ENCODE measurements at regions not wholly inside any gene's neighbourhood (a gene's known extent, or its start where the extent isn't known, plus 50 kb on each side); places are given as distances from the start of the nearest gene placed in this dataset.

GRCh38 chr12:84043355-84043754 lies 869.2 kb downstream of the SLC6A15 start:
- intact Hi-C loops (cut with micrococcal nuclease), result no loop called here
- ChIA-PET CTCF (no interaction called here), POLR2A (no interaction called here)
- no peak for DNase-seq
- H3K4me3 Mint-ChIP-seq, result no peak overlapping the region
- TF ChIP-seq CTCF (IDR thresholded peaks at IDR 0.05), result no peak
- no peaks in the 10 kb centered on the region for H3K27me3 Mint-ChIP-seq
- H3K36me3 Mint-ChIP-seq (ENCODE audit: low read depth), result no peaks in the 10 kb centered on the region
- no peak overlapping the region for H3K27ac Mint-ChIP-seq
- H3K4me1 Mint-ChIP-seq, result no peaks in the 10 kb centered on the region
- no peak for ATAC-seq (ENCODE audit: low read depth)
- peaks cover 9% of the 10 kb centered on the region for H3K9me3 Mint-ChIP-seq

- no peak overlapping the region for H3K4me3 Mint-ChIP-seq
- no peaks in the 10 kb centered on the region for H3K36me3 Mint-ChIP-seq (ENCODE audit: low read depth)
- no peak for TF ChIP-seq CTCF (IDR thresholded peaks at IDR 0.05)
- intact Hi-C loops (cut with micrococcal nuclease), result no loop called here
- H3K4me1 Mint-ChIP-seq, result no peaks in the 10 kb centered on the region
- H3K27me3 Mint-ChIP-seq, result no peaks in the 10 kb centered on the region
- no peak overlapping the region for H3K27ac Mint-ChIP-seq
- DNase-seq, result no peak
- ChIA-PET CTCF (no interaction called here), POLR2A (no interaction called here)
- no peak for ATAC-seq (ENCODE audit: low read depth)
- peaks cover 6% of the 10 kb centered on the region for H3K9me3 Mint-ChIP-seq
Measured at GRCh38 chr12:84038242-84038641, 874.4 kb downstream of the SLC6A15 start.

- Mint-ChIP-seq H3K4me3 (no peak overlapping the region), H3K9me3 (peaks cover 8% of the 10 kb centered on the region), H3K27me3 (no peaks in the 10 kb centered on the region), H3K36me3 (ENCODE audit: low read depth) (no peaks in the 10 kb centered on the region), H3K4me1 (no peaks in the 10 kb centered on the region), H3K27ac (no peak overlapping the region)
- DNase-seq, result no peak
- CTCF ChIA-PET, result no interaction called here
- POLR2A ChIA-PET, result no interaction called here
- ATAC-seq (ENCODE audit: low read depth), result no peak
- intact Hi-C loops (cut with micrococcal nuclease), result no loop called here
- no peak for TF ChIP-seq CTCF (IDR thresholded peaks at IDR 0.05)
Measured at GRCh38 chr12:84036912-84037311, 875.7 kb downstream of the SLC6A15 start.

GRCh38 chr12:84035766-84036165 lies 876.8 kb downstream of the SLC6A15 start:
- intact Hi-C loops (cut with micrococcal nuclease), result no loop called here

GRCh38 chr12:84034871-84035270 lies 877.7 kb downstream of the SLC6A15 start:
- CTCF ChIA-PET, result no interaction called here
- Mint-ChIP-seq H3K4me1 (no peaks in the 10 kb centered on the region), H3K36me3 (ENCODE audit: low read depth) (no peaks in the 10 kb centered on the region), H3K27me3 (no peaks in the 10 kb centered on the region), H3K27ac (no peak overlapping the region), H3K9me3 (peaks cover 8% of the 10 kb centered on the region), H3K4me3 (no peak overlapping the region)
- ATAC-seq (ENCODE audit: low read depth), result no peak
- no peak for TF ChIP-seq CTCF (IDR thresholded peaks at IDR 0.05)
- no peak for DNase-seq
- intact Hi-C loops (cut with micrococcal nuclease), result no loop called here
- POLR2A ChIA-PET, result no interaction called here

More at GRCh38 chr12:84035766-84036165, 876.8 kb downstream of the SLC6A15 start:
- Mint-ChIP-seq H3K27me3 (no peaks in the 10 kb centered on the region), H3K9me3 (peaks cover 11% of the 10 kb centered on the region), H3K4me1 (no peaks in the 10 kb centered on the region), H3K36me3 (ENCODE audit: low read depth) (no peaks in the 10 kb centered on the region), H3K4me3 (no peak overlapping the region), H3K27ac (no peak overlapping the region)
- TF ChIP-seq CTCF (IDR thresholded peaks at IDR 0.05), result no peak
- ATAC-seq (ENCODE audit: low read depth) (no peak), DNase-seq (no peak)
- POLR2A ChIA-PET, result no interaction called here
- CTCF ChIA-PET, result no interaction called here

Data from activated B cell treated with CpG ODN at 0.5 μM for 24 hours (primary cell).